GM12878 (cell line): ENCODE measurements at regions not wholly inside any gene's neighbourhood (a gene's known extent, or its start where the extent isn't known, plus 50 kb on each side); places are given as distances from the start of the nearest gene placed in this dataset.

Experiments used
- ATAC-seq: fragments of 200-7000 bp; cut with Tn5 transposase; 3 replicates; pipeline ENCODE4 v1.9.1; 2020; ENCODE audit warnings: mild to moderate bottlenecking, moderate library complexity
- BruUV-seq: library from RNA; stranded (reverse); fragments of 400-500 nt; replicated peaks from 2 replicates; lab custom pipeline; 2021; lab: Mats Ljungman, UMichigan
- CTCF ChIA-PET: fragments of 300-600 bp; sonication (Branson Sonifier 250); formaldehyde crosslinking; extraction: SDS; loops from one replicate; lab custom pipeline; 2021; ENCODE audit warnings: inconsistent platforms; lab: Yijun Ruan, JAX
- POLR2A ChIA-PET: fragments of 350-600 bp; formaldehyde crosslinking; extraction: SDS; loops from one replicate; lab custom pipeline; 2021; ENCODE audit warnings: inconsistent platforms; lab: Charles Lee
- RAD21 ChIA-PET: fragments of 300-600 bp; sonication (Branson Sonifier 250); formaldehyde crosslinking; loops from one replicate; lab custom pipeline; 2023; ENCODE audit warnings: antibody characterized with exemption; ENCODE audit not compliant: unreplicated experiment; lab: Charles Lee
- SMC1A ChIA-PET: fragments of 300-600 bp; sonication (Branson Sonifier 250); formaldehyde crosslinking; loops from one replicate; lab custom pipeline; 2023; ENCODE audit not compliant: unreplicated experiment, uncharacterized antibody; lab: Charles Lee
- DNase-seq: peaks from one replicate; pipeline ENCODE4 v3.0.0-alpha.2; 2011; ENCODE audit warnings: low read depth, low spot score
- FAIRE-seq: peaks from 3 replicates; lab custom pipeline; 2011; peaks lifted over from hg19 to GRCh38; lab: Jason Lieb, UNC
- H2AFZ ChIP-seq: 2 replicates; pipeline ENCODE4 v1.6.0; 2011; ENCODE audit warnings: low read depth, low read length, control low read depth; ENCODE audit not compliant: control insufficient read depth
- H3K27ac ChIP-seq: 2 replicates; pipeline ENCODE4 v1.5.1; 2011; ENCODE audit warnings: control low read depth; ENCODE audit not compliant: control insufficient read depth, insufficient read depth
- H3K27me3 ChIP-seq, 2 experiments: replicated peaks in 1 of 2; 2 replicates each; pipeline versions ENCODE4 v1.6.0 to v1.6.1; 2011; ENCODE audit warnings: low read length in 1 of 2; ENCODE audit not compliant: control insufficient read depth in 2 of 2, insufficient read depth in 2 of 2
- H3K36me3 ChIP-seq, 2 experiments: 2 replicates each; pipeline ENCODE4 v1.5.1; 2011; ENCODE audit warnings: low read length in 1 of 2; ENCODE audit not compliant: control insufficient read depth in 2 of 2, insufficient read depth in 2 of 2
- H3K4me1 ChIP-seq: 2 replicates; pipeline ENCODE4 v1.6.1; 2011; ENCODE audit warnings: mild to moderate bottlenecking, low read length, moderate library complexity, mixed read lengths; ENCODE audit not compliant: control insufficient read depth, insufficient read depth
- H3K4me2 ChIP-seq: 2 replicates; pipeline ENCODE4 v1.6.0; 2011; ENCODE audit warnings: control low read depth; ENCODE audit not compliant: control insufficient read depth, insufficient read depth
- H3K4me3 ChIP-seq: fragments of 200-600 bp; sonication (generic); 2 replicates; pipeline ENCODE4 v1.5.1; 2016
- H3K79me2 ChIP-seq: 2 replicates; pipeline ENCODE4 v1.6.0; 2011; ENCODE audit warnings: low read length; ENCODE audit not compliant: control insufficient read depth, insufficient read depth
- H3K9ac ChIP-seq: 2 replicates; pipeline ENCODE4 v1.8.0; 2011; ENCODE audit warnings: low read length, control low read depth, mixed read lengths; ENCODE audit not compliant: control insufficient read depth, insufficient read depth
- H3K9me3 ChIP-seq: replicated peaks from 3 replicates; pipeline ENCODE4 v1.5.1; 2011; ENCODE audit warnings: mild to moderate bottlenecking, low read length; ENCODE audit not compliant: control insufficient read depth, insufficient read depth
- H4K20me1 ChIP-seq: 2 replicates; pipeline ENCODE4 v1.6.0; 2011; ENCODE audit not compliant: control insufficient read depth, insufficient read depth
- ATF2 ChIP-seq: IDR thresholded peaks from 2 replicates; pipeline ENCODE4 v1.6.1; 2012; ENCODE audit warnings: low read length, inconsistent platforms
- BCL11A ChIP-seq: IDR thresholded peaks from 2 replicates; pipeline ENCODE4 v1.6.1; 2011; ENCODE audit warnings: low read depth, low read length
- BHLHE40 ChIP-seq, 2 experiments: fragments of 450-650 bp in 1 of 2; IDR thresholded peaks; 2 replicates each; pipeline ENCODE4 v1.6.1; 2011 to 2017; ENCODE audit warnings: low read depth in 2 of 2, borderline replicate concordance in 1 of 2, improper control_type of control experiment in 1 of 2, low read length in 1 of 2, mild to moderate bottlenecking in 1 of 2
- CBX3 ChIP-seq: fragments of 200-600 bp; sonication (generic); IDR thresholded peaks from 2 replicates; pipeline ENCODE4 v1.6.1; 2016; ENCODE audit warnings: low read depth, borderline replicate concordance
- EP300 ChIP-seq, 2 experiments: fragments of 150-350 bp in 1 of 2; IDR thresholded peaks; 2 replicates each; pipeline ENCODE4 v1.6.1; 2011 to 2012; ENCODE audit warnings: low read depth in 2 of 2, low read length in 2 of 2, borderline replicate concordance in 1 of 2, improper control_type of control experiment in 1 of 2, inconsistent platforms in 1 of 2; ENCODE audit not compliant: control insufficient read depth in 1 of 2
- EZH2 ChIP-seq: IDR thresholded peaks from 2 replicates; pipeline ENCODE4 v1.6.1; 2012; ENCODE audit warnings: low read depth, mild to moderate bottlenecking, control low read depth, inconsistent platforms, low read length, borderline replicate concordance; ENCODE audit not compliant: control insufficient read depth
- IRF3 ChIP-seq: fragments of 450-650 bp; IDR thresholded peaks from 2 replicates; pipeline ENCODE4 v1.6.1; 2014; ENCODE audit warnings: mild to moderate bottlenecking
- MTA3 ChIP-seq: IDR thresholded peaks from 2 replicates; pipeline ENCODE4 v1.6.1; 2012; ENCODE audit warnings: low read length, inconsistent platforms, borderline replicate concordance
- MXI1 ChIP-seq: fragments of 150-350 bp; IDR thresholded peaks from 2 replicates; pipeline ENCODE4 v1.6.1; 2011; ENCODE audit warnings: low read depth, mild to moderate bottlenecking, inconsistent platforms, low read length, improper control_type of control experiment
- NR2C1 ChIP-seq: fragments of 450-650 bp; IDR thresholded peaks from 2 replicates; pipeline ENCODE4 v1.6.1; 2017; ENCODE audit warnings: antibody characterized with exemption, mild to moderate bottlenecking, moderate library complexity
- NR2C2 ChIP-seq: IDR thresholded peaks from 2 replicates; pipeline ENCODE4 v1.6.1; 2011; ENCODE audit warnings: borderline replicate concordance, low read depth; ENCODE audit not compliant: control insufficient read depth, insufficient read length
- PBX3 ChIP-seq: IDR thresholded peaks from 2 replicates; pipeline ENCODE4 v1.6.1; 2011; ENCODE audit warnings: mild to moderate bottlenecking, low read depth, low read length, moderate library complexity; ENCODE audit not compliant: insufficient replicate concordance
- RUNX3 ChIP-seq: IDR thresholded peaks from 2 replicates; pipeline ENCODE4 v1.6.1; 2012; ENCODE audit warnings: low read length, inconsistent platforms
- SP1 ChIP-seq: IDR thresholded peaks from one replicate; pipeline ENCODE4 v1.6.1; 2011; ENCODE audit warnings: low read depth, low read length
- STAT1 ChIP-seq: fragments of 450-650 bp; conservative IDR thresholded peaks from 2 replicates; pipeline ENCODE4 v1.6.1; 2014; ENCODE audit warnings: antibody characterized with exemption, mild to moderate bottlenecking
- YY1 ChIP-seq: IDR thresholded peaks from 2 replicates; pipeline ENCODE4 v1.6.1; 2011; ENCODE audit warnings: low read depth, mild to moderate bottlenecking, low read length
- ZZZ3 ChIP-seq: IDR thresholded peaks from 2 replicates; pipeline ENCODE4 v1.6.1; 2011; ENCODE audit warnings: low read depth; ENCODE audit not compliant: control insufficient read depth, insufficient read length
- WGBS: methylation state at CpG from one replicate; pipeline ENCODE4 v1.1.6; 2016; ENCODE audit warnings: low lambda C conversion rate; ENCODE audit not compliant: insufficient replicate concordance, insufficient coverage; ENCODE audit errors: missing lambda C conversion rate; 5-methylcytosine and 5-hydroxymethylcytosine counted together
- in situ Hi-C: fragments of 300-500 bp; cut with MboI; formaldehyde crosslinking; loops from 9 replicates; pipeline ENCODE4 v1.14.3; 2018; ENCODE audit warnings: mixed read lengths
- intact Hi-C: fragments of 100-400 bp; cut with micrococcal nuclease; formaldehyde crosslinking; loops from one replicate; pipeline ENCODE4 v1.14.2; 2022; ENCODE audit not compliant: unreplicated experiment

GRCh38 chr14:82070040-82070439, 536.4 kb upstream of the SEL1L start:
- in situ Hi-C loops (no loop called here), intact Hi-C loops (no loop called here)
- no peaks in the 10 kb centered on the region for H3K4me1 ChIP-seq
- no peak for DNase-seq
- 7% methylated on average over 3 of the region's 3 CpGs for WGBS
- H3K79me2 ChIP-seq = no peaks in the 10 kb centered on the region
- RAD21 ChIA-PET = no interaction called here
- no peak for FAIRE-seq
- ATAC-seq = no peak
- no peak overlapping the region for H3K4me2 ChIP-seq
- H3K27ac ChIP-seq = no peak overlapping the region
- H2AFZ ChIP-seq = no peak overlapping the region
- H3K9ac ChIP-seq = no peak overlapping the region
- CTCF ChIA-PET = no interaction called here
- no peaks in the 10 kb centered on the region for H3K36me3 ChIP-seq
- H3K27me3 ChIP-seq = no peaks in the 10 kb centered on the region
- no TSS peak for BruUV-seq
- SMC1A ChIA-PET = interaction anchor here (1.4 kb wide), 1 partner anchor 10 kb away, joined by 3 read pairs; no protein-coding TSS in a partner anchor
- no peak overlapping the region for H3K4me3 ChIP-seq
- no peaks in the 10 kb centered on the region for H3K9me3 ChIP-seq
- H4K20me1 ChIP-seq = no peaks in the 10 kb centered on the region
- POLR2A ChIA-PET = no interaction called here
- no peak for TF ChIP-seq STAT1
- TF ChIP-seq EP300 (IDR thresholded peaks at IDR 0.05; ENCODE audit: borderline replicate concordance in 1 of 2, control insufficient read depth in 1 of 2, low read depth in 2 of 2, low read length in 2 of 2) = no peak
- no peak for TF ChIP-seq PBX3
- TF ChIP-seq RUNX3 = no peak
- TF ChIP-seq NR2C1 = no peak
- TF ChIP-seq YY1 = no peak
- TF ChIP-seq SP1 = no peak
- no peak for TF ChIP-seq ZZZ3
- TF ChIP-seq MXI1 = no peak
- TF ChIP-seq ATF2 = no peak
- no peak for TF ChIP-seq IRF3
- no peak for TF ChIP-seq MTA3
- TF ChIP-seq EZH2 = no peak
- no peak for TF ChIP-seq BHLHE40 (IDR thresholded peaks at IDR 0.05; ENCODE audit: borderline replicate concordance in 1 of 2, low read depth in 2 of 2, low read length in 1 of 2)
- no peak for TF ChIP-seq NR2C2
- no peak for TF ChIP-seq CBX3
- TF ChIP-seq BCL11A = no peak
